ENCODE measurements at regions not wholly inside any gene's neighbourhood (a gene's known extent, or its start where the extent isn't known, plus 50 kb on each side); places are given as distances from the start of the nearest gene placed in this dataset.
"Not testable (repeated sequence)": the region's sequence is repeated elsewhere in the genome, so short reads cannot be mapped to it uniquely, and the experiment has no call there.

DNA sequence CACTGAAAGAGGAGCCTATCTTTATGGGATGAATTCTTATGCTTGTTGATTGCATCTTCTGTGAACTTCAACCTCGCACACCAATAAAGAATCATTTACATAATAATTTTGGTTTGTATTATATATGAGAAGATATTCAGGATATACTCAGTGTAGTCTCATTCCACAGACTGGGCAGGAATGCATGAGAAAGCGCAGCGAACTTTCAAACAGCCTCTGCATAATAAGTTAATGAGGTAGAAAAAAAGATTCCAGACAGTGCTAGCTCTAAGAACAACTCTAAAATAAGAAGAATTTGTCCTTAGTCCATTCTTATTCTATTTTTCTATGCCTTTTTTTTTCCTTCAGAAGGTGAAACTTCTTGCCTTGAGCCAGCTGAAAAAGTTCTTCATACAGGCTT lies 224.3 kb upstream of the CTSO start:
- no peak for DNase-seq (ENCODE audit: low spot score)

DNA sequence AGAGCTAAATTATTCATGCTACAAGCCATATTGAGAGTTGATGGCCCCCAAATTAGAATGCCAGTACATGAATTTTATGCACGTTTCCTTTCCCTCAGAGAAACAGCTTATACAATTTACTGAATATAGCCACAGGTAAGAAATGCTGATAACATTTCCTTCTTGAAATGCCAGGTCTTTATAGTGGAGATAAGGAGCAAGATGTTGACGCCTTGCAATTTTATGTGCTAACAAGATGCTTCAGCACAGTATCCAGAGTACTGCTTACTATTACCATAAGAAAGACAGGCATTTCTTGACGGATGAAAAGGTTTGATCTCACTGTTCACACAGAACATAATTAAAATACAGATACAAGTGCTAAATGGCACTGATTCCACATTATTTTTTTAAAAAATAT lies 223.2 kb upstream of the CTSO start:
- DNase-seq (ENCODE audit: low spot score) = no peak

GRCh38 chr4:156173937-156174336 lies 220.3 kb upstream of the CTSO start:
- DNase-seq (ENCODE audit: low spot score) = no peak

DNA sequence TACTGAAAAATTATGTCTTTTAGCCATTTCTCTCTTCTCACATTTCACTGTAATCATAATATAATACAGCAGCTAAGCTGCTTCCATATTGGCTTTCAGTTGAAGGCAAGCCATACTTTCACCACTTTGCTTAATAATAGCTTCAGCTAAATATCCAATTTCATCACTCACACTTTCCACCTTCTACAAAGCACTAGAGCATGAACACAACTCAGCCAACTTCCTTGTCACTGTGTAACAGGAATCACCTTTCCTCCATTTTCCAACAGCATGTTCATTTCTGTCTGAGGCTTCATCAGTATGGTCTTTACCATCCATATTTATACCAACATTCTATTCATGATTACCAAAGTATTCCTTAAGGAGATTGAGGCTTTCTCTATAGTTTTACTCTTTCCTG lies 219.8 kb upstream of the CTSO start:
- no peak for DNase-seq (ENCODE audit: low spot score)

DNA sequence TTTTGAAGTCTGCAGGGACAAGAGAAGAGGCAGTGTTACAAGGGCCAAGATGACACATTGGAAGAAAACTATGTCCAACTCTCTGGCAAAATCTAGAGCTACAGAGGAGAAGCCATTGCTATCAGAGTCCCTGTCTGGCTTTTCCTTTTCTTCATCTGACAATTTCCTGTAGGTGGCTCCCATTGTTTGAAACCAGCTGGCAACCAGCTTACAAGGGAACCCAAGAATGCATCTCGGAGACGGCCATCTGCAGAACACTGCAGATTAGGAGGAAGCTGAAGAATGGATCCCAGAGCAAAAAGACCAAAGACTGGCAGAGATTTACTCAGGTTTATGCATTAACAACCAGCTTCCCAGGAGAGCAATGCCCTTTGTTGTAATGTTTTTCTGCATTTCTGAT lies 216.2 kb upstream of the CTSO start:
- DNase-seq (ENCODE audit: low spot score) = no peak

DNA sequence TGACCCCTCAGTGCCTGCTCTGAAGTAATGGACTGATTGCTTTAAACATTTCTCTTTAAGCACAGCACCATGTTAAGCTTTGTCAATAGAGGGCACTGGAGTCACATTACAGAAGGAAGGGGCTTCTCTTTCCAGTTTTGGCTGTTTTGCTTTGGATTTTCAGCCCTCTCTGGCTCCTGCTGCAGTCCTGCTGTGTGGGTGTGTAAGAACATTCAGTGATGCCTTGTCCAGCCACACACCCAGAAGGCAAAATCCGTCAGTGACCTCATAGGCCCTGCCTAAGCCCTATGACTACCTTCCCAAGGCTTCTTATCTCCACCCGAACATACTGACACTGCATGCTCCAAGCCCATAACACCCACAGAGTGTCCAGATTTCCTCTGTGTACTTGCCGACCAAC lies 215.3 kb upstream of the CTSO start:
- DNase-seq (ENCODE audit: low spot score) = no peak

DNA sequence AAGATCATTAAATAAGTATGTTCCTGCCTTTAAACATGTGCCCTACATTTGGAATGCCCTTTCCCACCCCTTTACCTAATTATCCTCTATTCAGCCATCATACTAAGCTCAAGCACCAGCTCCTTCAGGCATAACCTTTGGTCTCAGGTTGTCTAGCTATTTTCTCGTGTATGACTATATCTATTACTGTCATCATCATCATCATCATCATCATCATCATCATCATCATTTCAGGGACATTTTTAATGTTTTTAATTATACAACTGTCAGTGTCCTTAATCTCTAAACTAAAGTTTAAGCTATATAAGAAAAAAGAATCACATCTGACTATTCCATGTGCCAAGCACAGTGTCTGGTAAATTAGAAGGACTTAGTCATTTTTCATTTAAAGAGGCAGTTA lies 214.6 kb upstream of the CTSO start:
- no peak for DNase-seq (ENCODE audit: low spot score)

GRCh38 chr4:156158747-156159146 lies 205.1 kb upstream of the CTSO start:
- DNase-seq (ENCODE audit: low spot score) = no peak

DNA sequence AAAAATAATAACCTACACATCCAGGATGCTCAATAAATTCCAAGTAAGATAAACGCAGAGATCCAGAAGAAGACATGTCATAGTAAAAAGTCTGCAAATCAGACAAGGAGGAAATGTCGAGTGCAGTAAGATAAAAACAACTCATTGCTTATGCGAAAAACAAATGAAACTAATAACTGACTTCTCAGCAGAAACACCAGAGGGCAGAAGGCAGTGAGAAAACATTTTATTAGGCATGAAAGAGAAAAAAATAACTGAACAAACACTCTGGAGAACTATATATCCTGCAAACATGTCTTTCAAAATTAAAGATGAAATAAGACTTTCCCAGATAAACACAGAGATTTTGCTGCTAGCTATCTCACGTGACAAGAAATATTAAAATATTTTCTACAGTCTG lies 201.3 kb upstream of the CTSO start:
- no peak for DNase-seq (ENCODE audit: low spot score)

DNA sequence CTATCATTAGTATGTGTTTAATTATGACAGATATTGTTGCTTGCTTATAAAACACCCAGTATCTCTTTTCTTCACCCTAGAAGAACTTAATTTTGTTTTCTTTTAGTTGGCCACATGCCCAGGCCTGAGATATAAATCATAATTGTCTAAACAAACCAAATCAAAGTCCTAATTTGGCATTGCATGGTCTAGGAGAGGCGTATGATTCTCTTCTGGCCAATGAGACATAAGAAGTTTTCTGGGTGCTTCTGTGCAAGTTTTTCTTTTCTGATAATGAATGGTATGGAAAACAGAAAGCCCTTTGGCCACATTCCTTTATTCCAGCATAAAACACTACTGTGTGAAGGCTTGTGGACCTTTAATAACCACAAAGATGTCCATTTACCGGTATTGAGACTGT lies 192.9 kb upstream of the CTSO start:
- DNase-seq (ENCODE audit: low spot score) = peak; percentile 20

- no peak for DNase-seq (ENCODE audit: low spot score)
These were observed 191.3 kb upstream of the CTSO start for GRCh38 chr4:156144961-156145360.

DNA sequence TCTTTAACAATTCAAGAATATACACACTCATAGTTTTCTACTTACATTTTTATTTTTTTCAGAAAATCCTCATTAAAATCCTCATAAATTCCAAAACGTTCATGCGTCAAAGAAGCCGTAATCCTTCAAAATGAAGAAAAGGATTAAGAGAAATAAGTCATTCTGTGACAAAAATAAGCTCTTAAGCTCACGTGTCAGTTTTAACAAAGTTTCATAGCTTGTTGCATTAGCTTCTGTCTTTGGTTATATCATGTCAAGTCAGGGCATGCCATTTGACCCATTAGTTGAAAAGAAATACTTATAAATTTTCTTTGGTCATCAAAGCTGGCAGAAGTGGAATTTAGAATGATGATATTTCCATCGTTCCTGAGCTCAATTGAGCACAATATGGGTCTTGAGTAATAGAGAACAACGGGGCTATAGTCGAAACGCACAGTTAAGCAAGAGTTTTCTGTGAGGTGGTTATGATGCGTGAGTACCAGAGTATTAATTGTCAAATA lies 185.2 kb upstream of the CTSO start:
- DNase-seq (ENCODE audit: low spot score) = no peak

DNA sequence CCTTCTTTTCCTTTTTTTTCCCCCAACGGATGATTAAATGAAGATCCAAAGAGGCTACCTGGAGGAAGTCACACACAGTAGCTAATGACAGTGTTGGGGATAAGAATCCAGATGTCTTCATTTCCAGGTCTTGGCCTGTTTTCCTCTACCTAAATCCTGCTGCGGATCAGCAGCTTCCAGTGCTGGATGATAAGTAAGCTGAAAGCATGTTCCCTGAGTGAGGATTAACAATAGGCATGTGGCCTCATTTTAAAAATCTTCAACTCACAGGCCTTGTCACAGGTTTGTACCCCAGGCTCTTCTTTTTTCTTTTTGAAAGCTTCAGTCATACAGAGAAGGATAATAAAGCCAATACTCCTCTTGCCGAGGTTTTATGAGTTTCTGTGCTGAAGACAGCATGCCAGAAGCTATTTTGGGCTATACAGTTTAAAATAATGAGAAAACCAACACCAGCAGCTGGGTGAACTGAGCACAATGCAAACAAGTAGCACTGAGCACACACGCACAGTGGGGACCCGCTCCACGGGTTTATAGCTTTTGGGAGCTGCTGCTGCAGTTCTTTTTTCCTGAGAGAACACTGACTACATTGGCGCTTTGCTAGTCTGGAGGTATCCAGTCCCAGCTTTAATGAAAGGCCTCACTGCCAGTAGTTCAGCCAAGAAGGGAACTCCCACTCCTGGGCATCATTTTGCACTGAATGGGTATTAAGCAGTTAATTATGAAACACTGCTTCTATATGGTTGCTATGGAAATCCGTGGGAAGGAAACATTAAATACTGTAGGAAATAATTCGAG lies 184.2 kb upstream of the CTSO start:
- DNase-seq (ENCODE audit: low spot score) = no peak

GRCh38 chr4:156132196-156132595 lies 178.5 kb upstream of the CTSO start:
- no peak for DNase-seq (ENCODE audit: low spot score)

DNA sequence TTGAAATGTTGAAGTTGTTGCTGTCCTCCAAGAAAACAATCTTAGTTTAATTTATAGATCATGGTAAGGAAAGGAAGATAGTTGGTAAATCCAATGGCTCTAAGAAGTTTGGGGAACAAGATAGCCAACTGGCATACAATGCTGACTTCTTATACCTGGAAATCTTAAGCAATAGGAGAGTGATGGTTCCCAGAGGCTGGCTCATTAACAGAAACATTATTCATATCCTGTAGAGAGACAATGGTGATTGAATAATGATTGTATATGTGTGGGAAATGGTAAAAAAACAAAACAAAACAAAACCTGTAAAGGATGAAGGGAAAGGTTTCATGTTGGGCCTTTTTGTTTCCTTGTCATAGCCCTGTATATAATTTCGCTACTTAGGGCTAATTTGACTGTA lies 174.9 kb upstream of the CTSO start:
- no peak for DNase-seq (ENCODE audit: low spot score)

- DNase-seq (ENCODE audit: low spot score) = no peak
These were observed 165.0 kb upstream of the CTSO start for GRCh38 chr4:156118507-156119220.

DNA sequence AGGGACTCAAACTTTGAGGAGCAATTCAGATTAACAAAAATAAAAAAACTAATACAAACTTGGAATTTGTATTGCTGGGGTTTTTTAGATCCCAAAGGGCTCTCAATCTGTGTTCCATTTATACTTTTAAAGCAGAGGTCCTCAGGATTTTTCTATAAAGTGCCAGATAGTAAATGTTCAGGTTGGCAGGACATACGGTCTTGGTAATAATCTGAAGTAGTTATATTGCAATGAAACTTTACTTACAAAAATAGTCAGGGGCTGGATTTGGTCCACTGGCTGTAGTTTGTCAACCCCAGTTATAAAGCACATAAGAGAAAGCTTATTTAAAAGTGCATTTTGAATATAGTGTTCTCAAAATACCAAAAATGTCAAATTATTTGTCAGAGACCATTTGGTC lies 164.1 kb upstream of the CTSO start:
- no peak for DNase-seq (ENCODE audit: low spot score)

- DNase-seq (ENCODE audit: low spot score) = no peak
These were observed 163.3 kb upstream of the CTSO start for GRCh38 chr4:156116991-156117390.

DNA sequence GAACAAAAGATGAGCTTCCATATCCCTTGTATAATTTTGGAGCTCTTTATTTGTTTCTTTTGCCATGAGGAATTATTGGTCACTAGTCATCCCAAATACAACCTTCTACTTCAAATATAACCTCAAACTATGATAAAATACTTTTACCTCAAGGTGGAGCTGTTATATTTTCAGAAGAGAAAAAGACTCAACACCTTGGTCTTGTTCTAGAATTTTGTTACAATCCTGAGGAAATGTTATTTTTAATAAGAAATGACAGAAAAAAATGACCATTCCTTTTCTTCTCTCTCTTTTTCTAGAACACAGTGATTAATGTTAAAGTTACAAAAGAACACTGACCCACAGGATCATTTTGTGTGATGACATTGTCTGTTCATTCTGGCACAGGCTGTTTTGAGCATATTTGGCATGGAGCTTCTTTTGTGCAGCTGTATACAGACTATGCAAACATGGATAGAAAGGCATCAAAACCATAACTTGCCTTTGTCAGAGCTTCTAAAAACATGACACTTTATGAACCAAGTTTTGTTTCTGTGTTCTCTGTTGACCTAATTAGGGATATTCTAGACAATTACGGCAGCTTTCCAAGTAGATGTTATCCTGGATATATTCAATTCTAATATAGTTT lies 159.6 kb upstream of the CTSO start:
- no peak for DNase-seq (ENCODE audit: low spot score)

DNA sequence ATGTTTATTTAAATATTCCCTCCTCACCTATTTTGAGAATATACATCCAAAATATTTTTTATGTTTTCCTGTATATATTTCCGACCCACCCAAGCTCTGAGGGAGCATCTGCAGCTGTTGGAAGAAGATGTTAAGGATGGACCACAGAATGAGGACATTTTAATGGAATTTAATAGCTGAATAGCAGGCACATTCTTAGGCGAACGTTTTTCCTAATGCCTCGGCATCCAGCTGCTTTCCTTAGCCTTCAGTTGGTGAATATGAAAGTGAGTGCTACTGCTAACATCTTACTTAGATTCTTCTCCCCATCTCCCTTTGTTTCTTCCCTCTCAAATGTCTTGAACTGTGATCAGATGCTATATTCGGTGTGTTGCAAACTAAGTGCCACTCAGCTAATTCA lies 158.0 kb upstream of the CTSO start:
- no peak for DNase-seq (ENCODE audit: low spot score)

- DNase-seq (ENCODE audit: low spot score) = no peak
These were observed 156.6 kb upstream of the CTSO start for GRCh38 chr4:156109943-156110900.

- DNase-seq (ENCODE audit: low spot score) = not testable (repeated sequence)
These were observed 155.4 kb upstream of the CTSO start for GRCh38 chr4:156109087-156109486.

Measured in SK-N-DZ (cell line).